ENCODE measurements at regions not wholly inside any gene's neighbourhood (a gene's known extent, or its start where the extent isn't known, plus 50 kb on each side); places are given as distances from the start of the nearest gene placed in this dataset.
"Not testable (repeated sequence)": the region's sequence is repeated elsewhere in the genome, so short reads cannot be mapped to it uniquely, and the experiment has no call there.

GRCh38 chr14:55912344-55912743, 205.9 kb upstream of the PELI2 start:
- no peaks in the 10 kb centered on the region for H3K4me1 Mint-ChIP-seq (ENCODE audit: low read depth)
- H3K4me3 Mint-ChIP-seq: no peak overlapping the region
- intact Hi-C loops (cut with micrococcal nuclease): no loop called here
- H3K9me3 Mint-ChIP-seq: peaks cover 6% of the 10 kb centered on the region
- peaks cover 10% of the 10 kb centered on the region for H3K27me3 Mint-ChIP-seq
- no peaks in the 10 kb centered on the region for H3K36me3 Mint-ChIP-seq (ENCODE audit: low read depth)
- no peak overlapping the region for H3K27ac Mint-ChIP-seq

GRCh38 chr14:55913324-55914025, 204.7 kb upstream of the PELI2 start:
- no peaks in the 10 kb centered on the region for H3K4me1 Mint-ChIP-seq (ENCODE audit: low read depth)
- no peaks in the 10 kb centered on the region for H3K36me3 Mint-ChIP-seq (ENCODE audit: low read depth)
- H3K4me3 Mint-ChIP-seq: no peak overlapping the region
- H3K27me3 Mint-ChIP-seq: peaks cover 10% of the 10 kb centered on the region
- H3K27ac Mint-ChIP-seq: no peak overlapping the region
- peaks cover 6% of the 10 kb centered on the region for H3K9me3 Mint-ChIP-seq
- intact Hi-C loops (cut with micrococcal nuclease): no loop called here

- intact Hi-C loops (cut with micrococcal nuclease): no loop called here
- H3K4me3 Mint-ChIP-seq: no peak overlapping the region
- peaks cover 6% of the 10 kb centered on the region for H3K9me3 Mint-ChIP-seq
- no peaks in the 10 kb centered on the region for H3K36me3 Mint-ChIP-seq (ENCODE audit: low read depth)
- no peak overlapping the region for H3K27ac Mint-ChIP-seq
- H3K27me3 Mint-ChIP-seq: peaks cover 9% of the 10 kb centered on the region
- no peaks in the 10 kb centered on the region for H3K4me1 Mint-ChIP-seq (ENCODE audit: low read depth)
Observed at GRCh38 chr14:55914771-55915170, 203.4 kb upstream of the PELI2 start.

- H3K27ac Mint-ChIP-seq: no peak overlapping the region
- H3K4me1 Mint-ChIP-seq (ENCODE audit: low read depth): no peaks in the 10 kb centered on the region
- no peaks in the 10 kb centered on the region for H3K36me3 Mint-ChIP-seq (ENCODE audit: low read depth)
- intact Hi-C loops (cut with micrococcal nuclease): no loop called here
- peaks cover 6% of the 10 kb centered on the region for H3K9me3 Mint-ChIP-seq
- H3K4me3 Mint-ChIP-seq: no peak overlapping the region
- H3K27me3 Mint-ChIP-seq: peaks cover 9% of the 10 kb centered on the region
Observed at GRCh38 chr14:55915456-55915855, 202.8 kb upstream of the PELI2 start.

GRCh38 chr14:55919800-55920199, 198.4 kb upstream of the PELI2 start:
- H3K4me3 Mint-ChIP-seq; H3K9me3 Mint-ChIP-seq; H3K27ac Mint-ChIP-seq; intact Hi-C loops (cut with micrococcal nuclease); H3K27me3 Mint-ChIP-seq; H3K4me1 Mint-ChIP-seq (ENCODE audit: low read depth); H3K36me3 Mint-ChIP-seq (ENCODE audit: low read depth): not testable (repeated sequence)

GRCh38 chr14:55921511-55921910, 196.7 kb upstream of the PELI2 start:
- Mint-ChIP-seq H3K27me3 (peaks cover 6% of the 10 kb centered on the region), H3K27ac (no peak overlapping the region), H3K36me3 (ENCODE audit: low read depth) (no peaks in the 10 kb centered on the region), H3K9me3 (peaks cover 3% of the 10 kb centered on the region), H3K4me1 (ENCODE audit: low read depth) (no peaks in the 10 kb centered on the region), H3K4me3 (no peak overlapping the region)
- intact Hi-C loops (cut with micrococcal nuclease): no loop called here

GRCh38 chr14:55926007-55926406, 192.2 kb upstream of the PELI2 start:
- Mint-ChIP-seq H3K9me3 (no peaks in the 10 kb centered on the region), H3K27ac (no peak overlapping the region), H3K4me3 (no peak overlapping the region), H3K36me3 (ENCODE audit: low read depth) (no peaks in the 10 kb centered on the region), H3K4me1 (ENCODE audit: low read depth) (no peaks in the 10 kb centered on the region), H3K27me3 (peaks cover 8% of the 10 kb centered on the region)
- intact Hi-C loops (cut with micrococcal nuclease): no loop called here

GRCh38 chr14:55927028-55927427, 191.2 kb upstream of the PELI2 start:
- Mint-ChIP-seq H3K4me3 (no peak overlapping the region), H3K4me1 (ENCODE audit: low read depth) (no peaks in the 10 kb centered on the region), H3K27me3 (peaks cover 8% of the 10 kb centered on the region), H3K36me3 (ENCODE audit: low read depth) (no peaks in the 10 kb centered on the region), H3K27ac (no peak overlapping the region), H3K9me3 (no peaks in the 10 kb centered on the region)
- intact Hi-C loops (cut with micrococcal nuclease): no loop called here

- Mint-ChIP-seq H3K4me3 (no peak overlapping the region), H3K27me3 (peaks cover 8% of the 10 kb centered on the region), H3K4me1 (ENCODE audit: low read depth) (no peaks in the 10 kb centered on the region), H3K36me3 (ENCODE audit: low read depth) (no peaks in the 10 kb centered on the region), H3K9me3 (no peaks in the 10 kb centered on the region), H3K27ac (no peak overlapping the region)
- intact Hi-C loops (cut with micrococcal nuclease): no loop called here
Observed at GRCh38 chr14:55928276-55928675, 189.9 kb upstream of the PELI2 start.

GRCh38 chr14:55929136-55929535, 189.1 kb upstream of the PELI2 start:
- H3K4me3 Mint-ChIP-seq: no peak overlapping the region
- H3K27ac Mint-ChIP-seq: no peak overlapping the region
- peaks cover 8% of the 10 kb centered on the region for H3K27me3 Mint-ChIP-seq
- H3K4me1 Mint-ChIP-seq (ENCODE audit: low read depth): no peaks in the 10 kb centered on the region
- H3K9me3 Mint-ChIP-seq: peaks cover 8% of the 10 kb centered on the region
- intact Hi-C loops (cut with micrococcal nuclease): no loop called here
- H3K36me3 Mint-ChIP-seq (ENCODE audit: low read depth): no peaks in the 10 kb centered on the region

- Mint-ChIP-seq H3K4me1 (ENCODE audit: low read depth) (no peaks in the 10 kb centered on the region), H3K4me3 (no peak overlapping the region), H3K27ac (no peak overlapping the region), H3K9me3 (peaks cover 9% of the 10 kb centered on the region), H3K36me3 (ENCODE audit: low read depth) (no peaks in the 10 kb centered on the region), H3K27me3 (peaks cover 8% of the 10 kb centered on the region)
- intact Hi-C loops (cut with micrococcal nuclease): no loop called here
Observed at GRCh38 chr14:55930016-55930784, 188.0 kb upstream of the PELI2 start.

- intact Hi-C loops (cut with micrococcal nuclease): no loop called here
- H3K36me3 Mint-ChIP-seq (ENCODE audit: low read depth): no peaks in the 10 kb centered on the region
- no peak overlapping the region for H3K27ac Mint-ChIP-seq
- no peaks in the 10 kb centered on the region for H3K27me3 Mint-ChIP-seq
- H3K9me3 Mint-ChIP-seq: peaks cover 9% of the 10 kb centered on the region
- H3K4me1 Mint-ChIP-seq (ENCODE audit: low read depth): no peaks in the 10 kb centered on the region
- H3K4me3 Mint-ChIP-seq: no peak overlapping the region
Observed at GRCh38 chr14:55936691-55937090, 181.5 kb upstream of the PELI2 start.

- H3K27ac Mint-ChIP-seq: no peak overlapping the region
- no peaks in the 10 kb centered on the region for H3K27me3 Mint-ChIP-seq
- H3K36me3 Mint-ChIP-seq (ENCODE audit: low read depth): no peaks in the 10 kb centered on the region
- H3K4me1 Mint-ChIP-seq (ENCODE audit: low read depth): no peaks in the 10 kb centered on the region
- peaks cover 9% of the 10 kb centered on the region for H3K9me3 Mint-ChIP-seq
- no peak overlapping the region for H3K4me3 Mint-ChIP-seq
- intact Hi-C loops (cut with micrococcal nuclease): no loop called here
Observed at GRCh38 chr14:55938249-55938791, 179.9 kb upstream of the PELI2 start.

- no peaks in the 10 kb centered on the region for H3K27me3 Mint-ChIP-seq
- H3K36me3 Mint-ChIP-seq (ENCODE audit: low read depth): no peaks in the 10 kb centered on the region
- intact Hi-C loops (cut with micrococcal nuclease): no loop called here
- H3K4me3 Mint-ChIP-seq: no peak overlapping the region
- H3K4me1 Mint-ChIP-seq (ENCODE audit: low read depth): no peaks in the 10 kb centered on the region
- no peaks in the 10 kb centered on the region for H3K9me3 Mint-ChIP-seq
- H3K27ac Mint-ChIP-seq: no peak overlapping the region
Observed at GRCh38 chr14:55942076-55942654, 176.0 kb upstream of the PELI2 start.

All from dendritic cell treated with granulocyte-macrophage colony-stimulating factor and Interleukin-4, amounts not matched to agents 40 ng/mL and 50 ng/mL, for 4 days (primary cell).